Mucosa of descending colon (tissue), 3 donors: ENCODE measurements at regions not wholly inside any gene's neighbourhood (a gene's known extent, or its start where the extent isn't known, plus 50 kb on each side); places are given as distances from the start of the nearest gene placed in this dataset.
"Not testable (repeated sequence)": the region's sequence is repeated elsewhere in the genome, so short reads cannot be mapped to it uniquely, and the experiment has no call there.

Experiments
- ATAC-seq: fragments of 200-7000 bp; cut with Tn5 transposase; one replicate; pipeline ENCODE4 v1.9.1; 2020; ENCODE audit warnings: mild to moderate bottlenecking, moderate library complexity
- DNase-seq, 3 donors: peaks; one replicate each; pipeline ENCODE4 v3.0.0-alpha.2; 2020
- H3K36me3 ChIP-seq: fragments of 200-600 bp; one replicate; pipeline ENCODE4 v1.8.0; 2021; ENCODE audit warnings: low read depth, mild to moderate bottlenecking
- H3K4me1 ChIP-seq: fragments of 200-600 bp; one replicate; pipeline ENCODE4 v1.8.0; 2021; ENCODE audit warnings: low read depth, mild to moderate bottlenecking
- H3K4me3 ChIP-seq: fragments of 200-600 bp; one replicate; pipeline ENCODE4 v1.8.0; 2021; ENCODE audit warnings: mild to moderate bottlenecking
- H3K9me3 ChIP-seq: fragments of 200-600 bp; one replicate; pipeline ENCODE4 v1.8.0; 2021; ENCODE audit warnings: mild to moderate bottlenecking
- intact Hi-C, 2 donors: fragments of 100-400 bp; cut with DNase I in 1 of 2; cut with micrococcal nuclease in 1 of 2; formaldehyde crosslinking; loops; one replicate each; pipeline versions ENCODE4 v1.11.0 to v1.11.1; 2022; cut with DNase I, micrococcal nuclease
- TF ChIP-seq, protein P1 (sequence below): fragments of 200-600 bp; IDR thresholded peaks from one replicate; pipeline ENCODE4 v1.8.0; 2022; ENCODE audit warnings: antibody characterized with exemption, mild to moderate bottlenecking
- donor health status: DM: no; HTN: no; CAD: no; lungs with moderate emphysema.
- donor health status: DM: no; HTN: no; CAD: no.
- donor health status: DM: no; HTN: yes; CAD: no.

DNA sequence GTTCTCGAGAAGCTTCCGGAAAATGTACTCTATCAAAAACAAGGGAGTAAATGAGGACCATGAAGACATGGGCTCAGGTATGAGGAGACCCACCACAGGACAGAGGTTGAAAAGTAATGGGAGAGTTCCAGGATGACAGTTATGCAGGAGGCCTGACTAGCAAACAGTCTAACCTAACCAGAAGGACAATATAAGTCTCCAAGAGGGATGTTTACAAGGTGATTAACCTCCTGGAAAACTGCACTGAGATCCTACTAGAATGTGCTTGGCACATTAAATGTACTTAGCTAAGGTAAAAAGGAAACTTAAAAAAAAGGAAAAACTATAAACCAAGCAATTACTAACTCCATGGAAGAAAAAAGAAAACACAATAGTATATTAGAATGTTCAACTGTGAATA is 258.3 kb downstream of the KLF5 start:
- Histone ChIP-seq H3K9me3 (peaks cover 14% of the 10 kb centered on the region), H3K36me3 (no peaks in the 10 kb centered on the region), H3K4me3 (no peak overlapping the region), H3K4me1 (no peaks in the 10 kb centered on the region)
- DNase-seq (no peak), ATAC-seq (peak; percentile 83)
- TF ChIP-seq, protein P1, sequence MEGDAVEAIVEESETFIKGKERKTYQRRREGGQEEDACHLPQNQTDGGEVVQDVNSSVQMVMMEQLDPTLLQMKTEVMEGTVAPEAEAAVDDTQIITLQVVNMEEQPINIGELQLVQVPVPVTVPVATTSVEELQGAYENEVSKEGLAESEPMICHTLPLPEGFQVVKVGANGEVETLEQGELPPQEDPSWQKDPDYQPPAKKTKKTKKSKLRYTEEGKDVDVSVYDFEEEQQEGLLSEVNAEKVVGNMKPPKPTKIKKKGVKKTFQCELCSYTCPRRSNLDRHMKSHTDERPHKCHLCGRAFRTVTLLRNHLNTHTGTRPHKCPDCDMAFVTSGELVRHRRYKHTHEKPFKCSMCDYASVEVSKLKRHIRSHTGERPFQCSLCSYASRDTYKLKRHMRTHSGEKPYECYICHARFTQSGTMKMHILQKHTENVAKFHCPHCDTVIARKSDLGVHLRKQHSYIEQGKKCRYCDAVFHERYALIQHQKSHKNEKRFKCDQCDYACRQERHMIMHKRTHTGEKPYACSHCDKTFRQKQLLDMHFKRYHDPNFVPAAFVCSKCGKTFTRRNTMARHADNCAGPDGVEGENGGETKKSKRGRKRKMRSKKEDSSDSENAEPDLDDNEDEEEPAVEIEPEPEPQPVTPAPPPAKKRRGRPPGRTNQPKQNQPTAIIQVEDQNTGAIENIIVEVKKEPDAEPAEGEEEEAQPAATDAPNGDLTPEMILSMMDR = no peak
- intact Hi-C loops = no loop called here

DNA sequence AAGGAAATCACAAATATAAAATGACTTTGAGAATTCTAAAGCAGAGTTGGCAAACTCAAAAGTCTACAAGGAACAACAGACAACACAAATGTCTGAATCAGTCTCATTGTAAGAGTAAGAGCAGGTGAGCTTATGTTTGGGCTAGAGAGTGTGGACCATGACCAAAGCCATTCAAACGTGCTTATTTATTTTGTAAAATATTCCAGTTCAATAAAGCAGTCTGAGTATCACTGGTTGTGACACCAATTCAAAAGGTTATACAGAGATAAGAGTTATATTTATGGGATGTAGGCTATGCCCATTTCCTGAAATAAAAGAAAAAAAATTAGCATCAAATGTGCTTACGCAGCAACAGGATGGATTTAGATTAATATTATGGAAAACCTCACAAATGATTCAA is 251.6 kb downstream of the KLF5 start:
- Histone ChIP-seq H3K9me3 (peaks cover 14% of the 10 kb centered on the region), H3K4me1 (no peaks in the 10 kb centered on the region), H3K36me3 (no peaks in the 10 kb centered on the region), H3K4me3 (no peak overlapping the region)
- intact Hi-C loops = no loop called here
- no peak for DNase-seq
- TF ChIP-seq, protein P1 = no peak
- ATAC-seq = peak; percentile 68

DNA sequence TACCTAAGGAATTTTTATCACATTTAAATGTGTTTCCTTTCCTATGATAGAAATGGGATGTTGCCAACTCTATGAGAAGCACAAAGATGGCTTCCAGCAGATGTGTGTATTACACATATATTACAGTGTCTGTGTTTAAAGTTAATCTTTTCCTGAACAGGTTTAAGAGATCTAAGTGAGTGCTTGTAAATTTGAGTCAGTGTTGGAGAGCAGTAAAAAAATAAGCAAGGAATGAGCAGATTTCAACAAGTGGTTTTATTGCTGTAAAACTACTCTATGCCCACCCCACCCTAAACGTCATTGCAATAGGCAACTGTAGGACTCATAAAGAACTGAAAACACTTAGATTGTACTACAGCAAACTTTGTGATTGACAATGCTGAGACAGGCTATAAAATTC is 248.7 kb downstream of the KLF5 start:
- intact Hi-C loops = no loop called here
- Histone ChIP-seq H3K4me3 (no peak overlapping the region), H3K36me3 (no peaks in the 10 kb centered on the region), H3K9me3 (no peaks in the 10 kb centered on the region), H3K4me1 (no peaks in the 10 kb centered on the region)
- ATAC-seq = peak; percentile 96
- peak in 1 of 3 donors; percentile 78 for DNase-seq
- TF ChIP-seq, protein P1 = no peak

DNA sequence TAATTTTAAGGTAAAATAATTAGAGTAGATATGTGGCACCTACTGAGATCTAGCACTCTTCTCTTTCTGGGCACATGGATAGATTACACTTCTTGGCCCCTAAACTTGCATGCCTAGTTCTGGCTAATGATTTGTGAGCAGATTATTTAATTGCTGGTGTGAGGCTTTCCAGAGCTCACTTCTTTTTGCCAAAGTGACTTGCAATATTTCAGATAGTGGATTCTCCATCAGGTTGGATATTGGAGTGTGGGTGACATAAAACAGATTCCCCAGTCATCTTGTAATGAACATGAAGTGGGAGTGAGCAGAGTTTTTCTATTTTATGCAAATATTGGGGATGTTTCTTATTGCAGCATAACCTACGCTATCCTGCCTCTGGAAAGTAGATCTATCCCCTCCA is 247.9 kb downstream of the KLF5 start:
- H3K36me3 ChIP-seq = no peaks in the 10 kb centered on the region
- ATAC-seq (no peak), DNase-seq (no peak)
- TF ChIP-seq, protein P1 = no peak
- intact Hi-C loops = no loop called here
- H3K9me3 ChIP-seq = no peaks in the 10 kb centered on the region
- H3K4me1 ChIP-seq = no peaks in the 10 kb centered on the region
- no peak overlapping the region for H3K4me3 ChIP-seq

DNA sequence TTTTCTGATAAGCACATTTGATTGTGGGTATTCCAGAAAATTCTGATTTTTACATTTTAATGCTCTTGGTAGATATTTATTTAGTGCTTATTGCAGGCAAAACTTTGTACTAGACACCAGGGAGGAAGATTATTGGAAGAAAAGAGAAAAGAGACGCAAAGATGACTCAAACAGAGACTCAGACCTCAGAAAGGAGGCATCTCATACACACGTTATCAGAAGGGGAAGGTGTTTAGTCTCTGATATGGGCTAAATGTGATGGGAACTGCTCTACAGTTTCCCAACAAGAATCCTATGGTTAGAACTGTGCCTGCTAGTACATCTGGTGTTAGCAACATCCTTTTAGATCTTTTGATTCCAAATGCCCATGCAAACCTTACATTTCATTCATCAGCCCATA is 245.6 kb downstream of the KLF5 start:
- ATAC-seq (no peak), DNase-seq (no peak)
- TF ChIP-seq, protein P1 = no peak
- Histone ChIP-seq H3K4me1 (no peaks in the 10 kb centered on the region), H3K9me3 (no peaks in the 10 kb centered on the region), H3K4me3 (no peak overlapping the region), H3K36me3 (no peaks in the 10 kb centered on the region)
- intact Hi-C loops = no loop called here

DNA sequence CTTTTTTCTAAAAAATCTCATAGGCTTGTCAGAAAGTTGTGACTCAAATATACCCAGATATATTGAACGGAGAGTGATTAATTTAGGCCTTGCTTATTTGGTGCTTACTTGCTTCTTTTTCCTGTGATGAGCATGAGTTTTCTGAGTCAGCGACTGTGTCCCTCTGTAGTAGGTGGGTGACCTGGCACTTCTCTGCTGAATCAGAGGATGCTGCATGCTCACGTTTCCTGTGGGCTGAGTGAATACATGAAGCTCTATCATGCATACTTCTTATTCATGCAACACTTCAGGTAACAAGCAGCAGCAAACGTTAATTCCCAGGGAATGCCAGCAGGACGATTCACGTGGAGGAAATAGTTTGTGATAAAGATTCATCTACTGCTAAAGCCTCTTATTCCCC is 245.0 kb downstream of the KLF5 start:
- no peaks in the 10 kb centered on the region for H3K9me3 ChIP-seq
- intact Hi-C loops = no loop called here
- TF ChIP-seq, protein P1 = no peak
- H3K4me1 ChIP-seq = no peaks in the 10 kb centered on the region
- ATAC-seq (no peak), DNase-seq (no peak)
- no peak overlapping the region for H3K4me3 ChIP-seq
- H3K36me3 ChIP-seq = no peaks in the 10 kb centered on the region

DNA sequence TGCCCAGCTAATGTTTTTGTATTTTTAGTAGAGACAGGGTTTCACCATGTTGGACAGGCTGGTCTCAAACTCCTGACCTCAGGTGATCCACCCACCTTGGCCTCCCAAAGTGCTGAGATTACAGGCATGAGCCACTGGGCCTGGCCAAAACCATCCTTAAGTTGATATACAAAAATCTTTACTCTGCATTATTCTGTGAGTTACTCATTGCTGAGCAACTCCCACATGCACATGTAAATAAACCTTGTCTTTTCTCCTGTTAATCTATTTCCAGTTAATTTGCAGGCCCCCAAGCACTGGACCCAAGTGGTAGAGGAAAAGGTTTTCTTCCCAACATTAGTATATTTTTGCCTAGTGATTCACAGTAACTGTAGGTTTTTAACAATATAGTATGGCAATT is 242.8 kb downstream of the KLF5 start:
- H3K9me3 ChIP-seq, H3K36me3 ChIP-seq, ATAC-seq, H3K4me3 ChIP-seq, intact Hi-C loops, DNase-seq, H3K4me1 ChIP-seq: not testable (repeated sequence)
